ENCODE measurements at regions not wholly inside any gene's neighbourhood (a gene's known extent, or its start where the extent isn't known, plus 50 kb on each side); places are given as distances from the start of the nearest gene placed in this dataset.

- Mint-ChIP-seq H3K27me3 (ENCODE audit: insufficient read depth) (peaks cover 10% of the 10 kb centered on the region), H3K4me3 (no peak overlapping the region)
- intact Hi-C loops (cut with micrococcal nuclease), result no loop called here
These were observed 82.7 kb downstream of the THAP12 start for GRCh38 chr11:76298255-76298654.

GRCh38 chr11:76296731-76297542, 84.0 kb downstream of the THAP12 start:
- Mint-ChIP-seq H3K4me3 (no peak overlapping the region), H3K4me1 (ENCODE audit: low read depth) (peaks cover 13% of the 10 kb centered on the region), H3K9me3 (no peaks in the 10 kb centered on the region), H3K36me3 (ENCODE audit: low read depth) (no peaks in the 10 kb centered on the region), H3K27ac (no peak overlapping the region), H3K27me3 (ENCODE audit: insufficient read depth) (peaks cover 3% of the 10 kb centered on the region)
- no peak for DNase-seq (ENCODE audit: low spot score)
- intact Hi-C loops (cut with micrococcal nuclease), result no loop called here

More at GRCh38 chr11:76298255-76298654, 82.7 kb downstream of the THAP12 start:
- H3K27ac Mint-ChIP-seq, result no peak overlapping the region
- DNase-seq (ENCODE audit: low spot score), result no peak
- H3K9me3 Mint-ChIP-seq, result no peaks in the 10 kb centered on the region
- no peaks in the 10 kb centered on the region for H3K36me3 Mint-ChIP-seq (ENCODE audit: low read depth)
- H3K4me1 Mint-ChIP-seq (ENCODE audit: low read depth), result peaks cover 6% of the 10 kb centered on the region

- H3K4me3 Mint-ChIP-seq, result peak overlapping the region; percentile 16
- no peaks in the 10 kb centered on the region for H3K9me3 Mint-ChIP-seq
- H3K27ac Mint-ChIP-seq, result peak overlapping the region; percentile 58
- intact Hi-C loops (cut with micrococcal nuclease), result loop anchor here (5.0 kb wide), 1 partner anchor 56 kb away; no protein-coding TSS in a partner anchor
- no peaks in the 10 kb centered on the region for H3K27me3 Mint-ChIP-seq (ENCODE audit: insufficient read depth)
- peaks cover 28% of the 10 kb centered on the region for H3K4me1 Mint-ChIP-seq (ENCODE audit: low read depth)
- peak; percentile 3 for DNase-seq (ENCODE audit: low spot score)
- no peaks in the 10 kb centered on the region for H3K36me3 Mint-ChIP-seq (ENCODE audit: low read depth)
These were observed 86.9 kb upstream of the WNT11 start for GRCh38 chr11:76293189-76293631.

GRCh38 chr11:76292583-76293188, 86.4 kb upstream of the WNT11 start:
- intact Hi-C loops (cut with micrococcal nuclease), result loop anchor here (5.0 kb wide), 1 partner anchor 55 kb away; no protein-coding TSS in a partner anchor
- Mint-ChIP-seq H3K9me3 (no peaks in the 10 kb centered on the region), H3K27me3 (ENCODE audit: insufficient read depth) (no peaks in the 10 kb centered on the region), H3K27ac (no peak overlapping the region), H3K4me3 (peak overlapping the region; percentile 16), H3K36me3 (ENCODE audit: low read depth) (no peaks in the 10 kb centered on the region), H3K4me1 (ENCODE audit: low read depth) (peaks cover 33% of the 10 kb centered on the region)
- no peak for DNase-seq (ENCODE audit: low spot score)

GRCh38 chr11:76291576-76292526, 85.5 kb upstream of the WNT11 start:
- Mint-ChIP-seq H3K4me1 (ENCODE audit: low read depth) (peaks cover 41% of the 10 kb centered on the region), H3K27me3 (ENCODE audit: insufficient read depth) (no peaks in the 10 kb centered on the region)

GRCh38 chr11:76288166-76288980, 82.1 kb upstream of the WNT11 start:
- no peaks in the 10 kb centered on the region for H3K36me3 Mint-ChIP-seq (ENCODE audit: low read depth)
- peak overlapping the region; percentile 30 for H3K4me3 Mint-ChIP-seq
- H3K27ac Mint-ChIP-seq, result peak overlapping the region; percentile 44
- peaks cover 37% of the 10 kb centered on the region for H3K4me1 Mint-ChIP-seq (ENCODE audit: low read depth)
- intact Hi-C loops (cut with micrococcal nuclease), result no loop called here
- H3K27me3 Mint-ChIP-seq (ENCODE audit: insufficient read depth), result no peaks in the 10 kb centered on the region
- DNase-seq (ENCODE audit: low spot score), result peak; percentile 22
- H3K9me3 Mint-ChIP-seq, result no peaks in the 10 kb centered on the region

More at GRCh38 chr11:76291576-76292526, 85.5 kb upstream of the WNT11 start:
- no peak for DNase-seq (ENCODE audit: low spot score)
- Mint-ChIP-seq H3K4me3 (no peak overlapping the region), H3K36me3 (ENCODE audit: low read depth) (no peaks in the 10 kb centered on the region), H3K9me3 (no peaks in the 10 kb centered on the region), H3K27ac (no peak overlapping the region)
- intact Hi-C loops (cut with micrococcal nuclease), result loop anchor here (5.0 kb wide), 1 partner anchor 55 kb away; no protein-coding TSS in a partner anchor

- intact Hi-C loops (cut with micrococcal nuclease), result no loop called here
- Mint-ChIP-seq H3K9me3 (no peaks in the 10 kb centered on the region), H3K4me1 (ENCODE audit: low read depth) (peaks cover 28% of the 10 kb centered on the region), H3K36me3 (ENCODE audit: low read depth) (no peaks in the 10 kb centered on the region), H3K27me3 (ENCODE audit: insufficient read depth) (peaks cover 3% of the 10 kb centered on the region), H3K27ac (no peak overlapping the region), H3K4me3 (no peak overlapping the region)
- DNase-seq (ENCODE audit: low spot score), result no peak
These were observed 80.9 kb upstream of the WNT11 start for GRCh38 chr11:76287227-76287626.

- intact Hi-C loops (cut with micrococcal nuclease), result no loop called here
- Mint-ChIP-seq H3K27me3 (ENCODE audit: insufficient read depth) (peaks cover 3% of the 10 kb centered on the region), H3K4me3 (no peak overlapping the region), H3K27ac (no peak overlapping the region), H3K9me3 (no peaks in the 10 kb centered on the region), H3K36me3 (ENCODE audit: low read depth) (no peaks in the 10 kb centered on the region), H3K4me1 (ENCODE audit: low read depth) (peaks cover 20% of the 10 kb centered on the region)
- no peak for DNase-seq (ENCODE audit: low spot score)
These were observed 79.2 kb upstream of the WNT11 start for GRCh38 chr11:76285397-76286104.

- Mint-ChIP-seq H3K36me3 (ENCODE audit: low read depth) (no peaks in the 10 kb centered on the region), H3K27me3 (ENCODE audit: insufficient read depth) (peaks cover 3% of the 10 kb centered on the region), H3K9me3 (no peaks in the 10 kb centered on the region), H3K27ac (no peak overlapping the region), H3K4me1 (ENCODE audit: low read depth) (peaks cover 20% of the 10 kb centered on the region), H3K4me3 (no peak overlapping the region)
- DNase-seq (ENCODE audit: low spot score), result no peak
- intact Hi-C loops (cut with micrococcal nuclease), result no loop called here
These were observed 77.9 kb upstream of the WNT11 start for GRCh38 chr11:76284161-76284560.

GRCh38 chr11:76282811-76283595, 76.7 kb upstream of the WNT11 start:
- Mint-ChIP-seq H3K27ac (no peak overlapping the region), H3K36me3 (ENCODE audit: low read depth) (no peaks in the 10 kb centered on the region), H3K9me3 (no peaks in the 10 kb centered on the region), H3K4me1 (ENCODE audit: low read depth) (peaks cover 12% of the 10 kb centered on the region), H3K27me3 (ENCODE audit: insufficient read depth) (peaks cover 3% of the 10 kb centered on the region), H3K4me3 (no peak overlapping the region)
- intact Hi-C loops (cut with micrococcal nuclease), result no loop called here
- no peak for DNase-seq (ENCODE audit: low spot score)

GRCh38 chr11:76282172-76282571, 75.9 kb upstream of the WNT11 start:
- Mint-ChIP-seq H3K27ac (no peak overlapping the region), H3K36me3 (ENCODE audit: low read depth) (no peaks in the 10 kb centered on the region), H3K4me3 (no peak overlapping the region), H3K4me1 (ENCODE audit: low read depth) (peaks cover 4% of the 10 kb centered on the region), H3K27me3 (ENCODE audit: insufficient read depth) (peaks cover 3% of the 10 kb centered on the region), H3K9me3 (no peaks in the 10 kb centered on the region)
- DNase-seq (ENCODE audit: low spot score), result no peak
- intact Hi-C loops (cut with micrococcal nuclease), result no loop called here
